ENCODE measurements at regions not wholly inside any gene's neighbourhood (a gene's known extent, or its start where the extent isn't known, plus 50 kb on each side); places are given as distances from the start of the nearest gene placed in this dataset.
"Not testable (repeated sequence)": the region's sequence is repeated elsewhere in the genome, so short reads cannot be mapped to it uniquely, and the experiment has no call there.

GRCh38 chr3:177394231-177395024 lies 197.1 kb upstream of the TBL1XR1 start:
- not testable (repeated sequence) for DNase-seq

GRCh38 chr3:177396733-177397132 lies 199.5 kb upstream of the TBL1XR1 start:
- no peak for DNase-seq

DNA sequence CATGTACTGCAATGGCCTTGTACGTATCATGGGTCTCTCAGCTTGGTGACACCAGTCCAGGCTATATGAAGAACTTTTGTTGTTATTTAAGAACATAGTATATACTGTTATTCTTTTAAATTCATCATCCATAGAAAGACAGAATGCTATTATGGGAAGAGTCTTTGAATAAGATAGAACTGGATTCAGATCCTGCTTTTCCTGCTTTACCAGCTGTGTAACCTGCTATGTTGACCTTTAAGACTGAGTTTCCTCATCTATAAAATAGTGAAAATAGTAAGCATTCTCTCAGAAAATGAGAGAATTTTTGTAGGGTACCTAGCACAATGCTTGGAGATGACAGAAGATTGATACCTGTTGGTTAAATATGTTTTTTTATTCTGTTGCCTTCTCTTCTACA lies 204.1 kb upstream of the TBL1XR1 start:
- no peak for DNase-seq

DNA sequence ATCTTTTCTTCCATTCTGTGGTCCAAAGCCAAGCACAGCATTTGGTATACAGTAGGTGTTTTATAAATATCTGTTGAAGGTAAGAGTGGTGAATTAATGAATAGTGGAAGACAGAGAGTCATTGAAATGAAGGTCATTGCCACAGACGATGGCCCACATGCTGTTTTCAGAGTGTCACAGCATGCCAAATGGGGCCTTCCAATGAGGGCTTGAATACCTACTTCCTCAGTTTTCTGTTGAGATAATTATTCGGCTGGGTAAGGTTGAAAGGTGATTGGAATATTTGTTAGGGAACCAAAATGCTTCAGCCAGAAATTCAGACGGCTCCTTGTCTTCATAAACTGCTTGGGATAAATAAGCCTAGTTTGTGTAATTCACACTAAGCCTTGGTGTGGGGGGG lies 205.3 kb upstream of the TBL1XR1 start:
- DNase-seq: no peak

GRCh38 chr3:177405191-177405672 lies 207.9 kb upstream of the TBL1XR1 start:
- no peak for DNase-seq

DNA sequence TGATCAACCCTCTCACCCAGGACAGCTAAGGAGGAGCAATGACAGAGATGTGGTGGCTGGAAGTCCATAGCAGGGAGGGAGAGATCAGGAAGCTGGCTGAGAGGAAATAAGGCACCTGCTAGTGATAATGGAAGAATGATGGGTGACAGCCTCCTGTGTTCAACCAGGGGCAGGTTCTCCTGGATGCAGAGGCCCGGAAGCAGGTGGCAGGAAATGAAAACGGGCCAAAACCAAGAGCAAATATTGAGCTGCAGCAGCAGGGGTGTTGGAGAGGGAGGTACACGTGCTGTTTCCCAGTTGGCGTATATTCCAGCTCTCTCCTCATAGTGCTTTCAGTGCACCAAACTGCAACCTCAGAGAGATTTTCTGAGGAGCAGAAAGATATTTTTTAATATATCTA lies 213.4 kb upstream of the TBL1XR1 start:
- no peak for DNase-seq

DNA sequence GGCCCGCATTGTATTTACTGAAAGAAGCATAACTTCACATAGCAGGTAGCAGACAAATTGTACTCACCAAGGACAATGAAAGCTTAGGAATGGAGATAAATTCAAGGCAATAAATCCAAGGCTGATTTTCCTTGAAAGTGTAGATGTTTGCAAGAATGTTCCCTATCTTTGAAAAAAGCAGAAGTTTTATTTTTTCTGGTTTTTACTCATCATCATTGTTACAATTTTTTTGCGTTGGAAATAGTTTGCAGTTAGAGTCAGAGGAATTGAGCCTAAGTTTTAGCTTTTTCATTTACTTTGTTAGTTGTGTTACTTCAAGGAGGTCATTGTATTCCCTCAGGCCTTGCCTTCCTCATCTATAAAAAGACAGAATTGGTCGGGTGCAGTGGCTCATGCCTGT lies 213.9 kb upstream of the TBL1XR1 start:
- no peak for DNase-seq

DNA sequence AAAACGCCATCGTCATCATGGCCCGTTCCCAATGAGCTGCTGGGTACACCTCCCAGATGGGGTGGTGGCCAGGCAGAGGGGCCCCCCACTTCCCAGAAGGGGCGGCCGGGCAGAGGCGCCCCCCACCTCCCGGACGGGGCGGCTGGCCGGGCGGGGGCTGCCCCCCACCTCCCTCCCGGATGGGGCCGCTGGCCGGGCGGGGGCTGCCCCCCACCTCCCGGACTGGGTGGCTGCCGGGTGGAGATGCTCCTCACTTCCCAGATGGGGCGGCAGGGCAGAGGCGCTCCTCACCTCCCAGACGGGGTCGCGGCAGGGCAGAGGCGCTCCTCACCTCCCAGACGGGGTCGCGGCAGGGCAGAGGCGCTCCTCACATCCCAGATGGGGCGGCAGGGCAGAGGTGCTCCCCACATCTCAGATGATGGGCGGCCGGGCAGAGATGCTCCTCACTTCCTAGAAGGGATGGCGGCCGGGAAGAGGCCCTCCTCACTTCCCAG lies 215.4 kb upstream of the TBL1XR1 start:
- DNase-seq: not testable (repeated sequence)

DNA sequence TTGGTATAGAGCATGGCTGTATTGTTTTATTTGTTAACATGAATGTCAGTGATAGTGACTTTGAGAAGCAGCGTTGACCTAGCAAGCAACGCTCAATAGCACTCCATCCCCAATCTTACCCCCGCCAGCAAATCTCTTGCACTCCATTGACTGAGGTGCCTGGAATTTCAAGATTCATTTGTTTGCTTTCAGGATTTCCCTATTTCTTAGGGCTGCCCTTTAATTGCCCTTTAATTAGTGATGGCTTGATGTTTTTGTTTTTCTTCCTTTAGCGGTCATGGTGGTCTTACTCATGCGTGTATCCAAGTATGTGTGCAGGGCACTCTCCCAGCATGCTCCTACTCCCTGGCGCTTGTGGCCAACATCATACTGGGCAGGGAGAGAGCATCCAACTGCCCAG lies 216.8 kb upstream of the TBL1XR1 start:
- no peak for DNase-seq

DNA sequence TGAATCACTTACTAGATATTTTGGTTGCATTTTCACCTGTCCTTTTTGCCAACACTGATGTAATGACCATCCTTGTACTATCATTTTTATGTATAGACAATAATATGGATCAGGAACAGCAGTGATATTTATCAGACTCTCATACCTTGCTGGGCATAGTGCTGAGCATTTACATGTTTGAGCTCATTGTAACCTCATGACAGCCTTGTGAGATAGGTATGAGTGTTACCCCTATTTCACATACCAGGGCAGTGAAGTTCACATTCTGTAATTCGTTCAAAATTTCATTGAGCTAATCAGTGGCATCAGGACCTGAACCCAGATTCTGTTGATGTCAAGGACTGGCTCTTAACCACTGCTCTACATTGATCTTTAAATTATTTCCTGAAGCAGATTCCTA lies 221.5 kb upstream of the TBL1XR1 start:
- DNase-seq: no peak

- DNase-seq: no peak
Observed at GRCh38 chr3:177419904-177420601, 222.8 kb upstream of the TBL1XR1 start.

DNA sequence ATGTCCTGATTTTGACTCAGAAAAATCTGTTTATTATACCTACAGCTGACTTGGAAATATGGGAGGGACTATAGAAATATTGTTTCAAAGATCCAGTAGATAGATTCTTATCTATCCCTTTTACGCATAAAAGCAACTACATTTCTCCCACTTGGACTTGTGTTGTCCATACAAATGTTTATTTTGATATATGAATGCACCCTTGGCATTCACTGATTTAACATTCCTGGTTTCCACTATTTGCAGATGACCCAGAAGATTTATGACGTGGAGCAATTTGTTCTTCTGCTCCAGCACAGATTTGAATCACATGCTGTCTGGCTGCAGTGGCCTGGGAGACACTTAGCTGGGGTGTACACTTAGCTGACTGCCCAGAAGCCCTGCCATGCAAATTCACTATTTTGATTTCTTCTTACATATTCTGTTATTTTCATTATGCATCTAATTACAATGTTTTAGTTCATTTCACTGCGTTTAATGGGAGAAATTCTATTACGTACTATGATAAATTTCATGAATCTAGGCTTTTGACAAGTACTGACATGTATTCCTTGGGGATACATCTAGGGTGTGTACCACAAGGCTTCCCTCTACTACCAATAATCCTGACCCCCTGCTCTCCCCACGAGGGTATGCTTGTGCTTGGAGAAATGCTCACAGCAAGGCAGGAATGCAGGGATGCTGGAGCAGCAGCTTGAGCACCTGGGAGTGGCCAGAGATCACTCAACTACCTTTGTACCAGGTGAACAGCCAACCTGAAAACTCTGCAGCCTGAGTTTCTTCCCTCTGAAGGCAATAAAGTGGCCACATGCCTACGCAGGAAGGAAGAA lies 223.6 kb upstream of the TBL1XR1 start:
- DNase-seq: no peak

DNA sequence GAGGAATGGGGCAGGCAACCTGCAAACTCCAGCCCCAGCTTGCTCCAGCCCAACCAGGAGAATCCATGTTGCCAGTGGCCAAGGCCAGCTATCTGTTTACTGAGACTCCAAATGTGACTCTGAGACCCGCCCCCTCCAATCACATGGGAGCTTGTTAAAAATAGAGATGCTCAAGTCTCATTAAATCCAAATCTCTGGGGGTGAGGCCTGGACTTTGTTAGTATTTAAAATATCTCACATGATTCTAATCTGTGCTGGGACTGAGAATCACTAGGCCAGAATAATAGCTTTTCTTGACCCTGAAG lies 224.2 kb upstream of the TBL1XR1 start:
- no peak for DNase-seq

DNA sequence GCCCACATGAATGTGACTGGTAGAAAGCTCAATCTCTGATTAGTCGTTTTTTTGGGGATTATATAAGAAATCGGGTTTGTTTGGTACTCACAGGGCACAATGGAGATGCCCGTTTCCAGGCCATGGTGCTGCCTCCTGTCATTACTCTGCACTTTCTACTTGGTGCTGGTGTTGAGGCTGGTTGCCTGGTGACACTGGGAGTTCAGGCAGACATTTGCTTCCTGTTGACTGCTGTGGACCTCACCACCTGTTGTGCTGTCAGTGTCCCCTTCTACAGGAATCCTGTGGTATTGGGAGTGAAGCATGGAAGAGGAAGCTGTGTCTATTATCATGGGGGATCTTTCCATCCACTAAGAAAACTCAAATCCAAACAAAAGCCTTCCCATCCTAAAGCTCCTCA lies 227.2 kb upstream of the TBL1XR1 start:
- DNase-seq: no peak

DNA sequence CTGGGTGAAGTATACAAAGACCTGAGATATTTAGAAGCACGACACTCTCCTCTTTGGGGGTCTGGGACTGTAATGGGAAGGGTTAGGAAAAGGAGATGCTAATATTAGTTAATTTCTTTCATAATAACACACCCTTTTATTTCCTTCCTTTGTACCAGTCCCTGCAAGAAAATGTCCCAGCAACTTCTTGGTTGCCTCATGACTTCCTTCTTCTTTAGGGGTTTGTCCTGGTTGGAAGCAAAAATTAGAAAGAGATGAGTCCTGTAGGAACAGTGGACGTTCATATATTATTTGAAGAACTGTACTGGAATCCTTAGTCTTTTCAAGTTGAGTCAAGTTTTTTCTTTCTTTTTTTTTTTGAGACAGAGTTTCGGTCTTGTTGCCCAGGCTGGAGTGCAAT lies 227.8 kb upstream of the TBL1XR1 start:
- no peak for DNase-seq

DNA sequence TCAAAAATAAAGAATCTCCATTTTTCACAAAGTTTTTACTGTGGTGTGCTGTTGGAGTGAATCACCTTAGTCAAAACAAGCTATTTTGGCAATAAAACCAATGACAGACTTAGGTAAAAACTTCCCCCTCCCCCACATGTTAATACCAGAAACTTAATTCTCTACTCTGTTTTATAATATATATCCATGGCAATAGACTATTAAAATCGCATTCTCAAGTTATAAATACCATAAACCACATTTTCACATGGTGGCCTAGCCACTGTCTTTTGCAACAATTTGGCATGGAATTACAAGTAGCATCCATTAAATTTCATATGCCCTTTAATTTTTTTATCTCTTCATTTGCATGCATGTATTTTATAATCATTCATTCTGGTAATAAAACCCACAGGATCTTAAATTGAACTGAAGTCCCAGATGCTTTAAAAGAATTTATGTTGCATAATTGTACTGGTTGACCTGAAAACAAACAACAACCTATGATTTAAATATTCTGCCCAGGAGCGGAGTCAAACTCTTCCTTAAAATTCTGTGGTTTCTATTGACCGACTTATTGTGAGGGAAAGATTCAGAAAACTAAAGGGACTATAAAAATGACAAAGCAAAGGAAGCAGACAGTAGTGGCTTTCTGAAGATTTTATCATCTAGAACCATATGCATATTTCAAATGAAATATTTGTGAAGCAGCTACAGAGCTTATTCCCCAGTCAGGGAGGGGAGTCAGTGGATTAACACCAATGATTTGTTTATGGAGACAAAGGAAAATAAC lies 229.0 kb upstream of the TBL1XR1 start:
- no peak for DNase-seq

- DNase-seq: no peak
Observed at GRCh38 chr3:177426878-177427495, 229.7 kb upstream of the TBL1XR1 start.

GRCh38 chr3:177427540-177427939 lies 230.3 kb upstream of the TBL1XR1 start:
- DNase-seq: no peak

- no peak for DNase-seq
Observed at GRCh38 chr3:177429079-177429478, 231.8 kb upstream of the TBL1XR1 start.

GRCh38 chr3:177429771-177430170 lies 232.5 kb upstream of the TBL1XR1 start:
- DNase-seq: no peak

- DNase-seq: no peak
Observed at GRCh38 chr3:177430653-177431052, 233.4 kb upstream of the TBL1XR1 start.

Data from left kidney (tissue), 1 donor.